CD4-positive, alpha-beta T cell treated with Interleukin-4 for 4 hours (primary cell): ENCODE measurements at regions not wholly inside any gene's neighbourhood (a gene's known extent, or its start where the extent isn't known, plus 50 kb on each side); places are given as distances from the start of the nearest gene placed in this dataset.

Experiments
- DNase-seq: peaks from one replicate; pipeline ENCODE4 v3.0.0-alpha.2; 2020

DNA sequence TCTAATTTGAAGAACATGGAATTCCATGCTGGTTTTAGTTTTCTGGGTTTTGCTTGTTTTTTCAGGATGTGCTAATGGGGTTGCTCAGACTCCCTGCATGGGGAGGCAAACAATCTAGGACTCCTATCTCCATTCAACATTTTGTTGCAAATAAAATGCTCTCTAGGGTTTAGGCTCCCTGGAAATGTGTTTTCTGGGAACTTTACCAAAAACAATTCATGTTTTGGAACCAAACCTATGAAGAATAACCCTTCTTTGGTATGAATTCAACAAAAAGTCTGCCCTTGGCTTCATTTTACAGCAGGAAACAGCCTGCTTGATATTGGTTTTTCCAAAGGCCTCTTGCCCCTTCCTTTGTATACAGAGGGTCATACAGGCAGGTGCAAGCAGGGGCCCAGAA is 217.7 kb downstream of the FOXA2 start:
- DNase-seq: no peak

DNA sequence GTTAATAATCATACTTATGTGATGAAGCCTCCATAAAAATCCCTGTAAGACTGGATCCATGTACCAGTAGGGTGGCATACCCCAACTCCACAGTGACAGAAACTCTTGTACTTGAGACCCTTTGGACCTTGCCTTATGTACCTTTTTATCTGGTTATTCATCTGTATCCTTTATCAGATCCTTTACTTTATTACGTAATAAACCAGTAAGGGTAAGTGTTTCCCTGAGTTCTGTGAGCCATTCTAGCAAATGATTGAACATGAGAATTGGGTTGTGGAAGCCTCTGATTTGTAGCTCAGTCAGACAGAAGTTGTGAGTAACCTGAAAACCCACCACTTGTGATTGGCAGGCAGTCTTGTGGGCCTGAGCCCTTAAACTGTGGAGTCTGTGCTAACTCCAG is 229.7 kb downstream of the FOXA2 start:
- DNase-seq: no peak

DNA sequence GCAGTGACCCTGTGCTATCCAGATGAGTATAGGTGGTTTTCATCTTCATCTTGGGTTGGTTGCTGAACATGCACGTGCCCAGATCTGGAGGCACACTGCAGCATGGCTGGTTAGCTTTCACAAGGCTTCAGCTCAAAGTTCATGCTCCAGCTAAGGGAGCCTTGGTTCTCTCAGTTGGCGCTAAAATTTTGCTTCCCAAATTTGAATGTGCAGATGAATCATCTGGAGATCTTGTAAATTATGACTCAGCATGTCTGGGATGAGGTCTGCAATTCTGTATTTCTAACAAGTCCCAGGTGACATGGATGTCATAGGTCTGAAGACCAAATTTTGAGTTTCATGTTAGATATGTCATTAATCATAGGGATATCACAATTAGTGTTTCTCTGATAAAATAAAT is 230.8 kb downstream of the FOXA2 start:
- DNase-seq: no peak

DNA sequence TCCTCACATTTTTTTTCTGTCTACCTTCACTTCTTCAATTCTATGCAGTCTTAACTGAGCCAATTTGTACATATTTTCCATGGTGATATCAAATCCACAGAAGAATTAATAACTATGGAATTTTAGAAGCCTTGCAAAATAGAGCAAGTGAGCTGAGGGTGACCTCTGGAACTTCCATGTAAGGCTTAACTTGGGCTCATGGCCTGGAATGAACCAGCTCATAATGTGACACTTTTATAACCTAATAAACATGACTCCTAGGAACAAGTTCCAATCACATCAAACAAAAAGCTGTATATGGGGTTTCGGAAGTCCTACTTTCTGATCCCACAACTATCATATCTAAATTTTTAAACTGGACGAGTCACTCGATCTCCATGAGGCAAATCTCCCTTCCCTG is 232.4 kb downstream of the FOXA2 start:
- no peak for DNase-seq

DNA sequence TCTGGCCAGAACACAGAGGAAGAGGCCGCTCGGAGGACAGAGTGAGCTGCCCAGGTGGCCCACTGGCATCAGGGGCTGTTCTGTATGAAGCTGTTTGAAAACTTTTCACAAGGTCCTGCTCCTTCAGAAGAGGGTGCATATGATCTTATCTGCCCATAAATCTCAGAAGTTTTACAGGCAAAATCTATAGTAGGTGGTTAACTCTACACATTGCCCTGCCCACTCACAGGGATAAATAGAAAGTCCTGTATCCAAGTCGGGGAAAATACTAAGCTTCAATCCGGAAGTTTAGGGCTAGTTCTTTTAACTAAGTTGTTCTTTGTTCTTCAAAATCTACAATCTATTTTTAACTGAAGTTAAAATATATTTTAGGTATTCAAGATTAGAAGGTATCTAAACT is 233.7 kb downstream of the FOXA2 start:
- DNase-seq: no peak

DNA sequence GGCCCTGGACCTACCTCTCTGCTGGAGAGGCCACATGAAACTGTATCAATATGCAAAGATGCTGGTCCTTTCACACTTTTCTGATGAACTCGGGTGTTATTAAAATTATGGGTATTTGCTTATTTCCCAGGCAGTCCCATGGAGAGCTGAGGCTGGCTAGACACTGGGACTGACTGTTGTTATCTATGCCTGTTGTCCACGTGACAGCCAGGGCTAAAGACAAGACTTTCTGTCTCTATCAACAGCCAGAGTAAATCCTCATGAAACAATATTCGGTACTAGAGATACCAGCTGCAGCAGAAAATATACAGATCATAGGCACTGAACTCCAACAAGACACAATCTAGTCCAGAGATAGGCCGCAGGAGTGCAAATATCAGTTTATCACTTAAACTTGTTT is 236.4 kb downstream of the FOXA2 start:
- DNase-seq: no peak

DNA sequence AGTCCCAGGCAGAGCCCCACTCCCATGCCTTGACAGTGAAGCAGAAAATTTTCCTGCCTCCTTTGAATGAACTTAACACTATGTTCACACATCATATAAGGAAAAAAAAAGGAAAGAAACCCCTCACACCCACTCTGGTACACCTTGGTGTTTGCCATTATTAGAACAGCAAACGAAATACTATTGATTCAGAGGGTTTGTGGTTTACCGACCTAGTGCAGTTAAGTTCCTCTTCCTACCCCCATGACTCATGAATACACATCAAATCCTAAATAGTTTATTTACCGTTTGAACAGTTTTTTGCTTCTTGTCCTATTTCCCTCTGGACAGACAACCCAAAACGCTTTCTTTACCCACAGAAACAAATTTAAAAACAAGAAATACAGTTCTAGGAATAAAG is 237.7 kb downstream of the FOXA2 start:
- DNase-seq: no peak

DNA sequence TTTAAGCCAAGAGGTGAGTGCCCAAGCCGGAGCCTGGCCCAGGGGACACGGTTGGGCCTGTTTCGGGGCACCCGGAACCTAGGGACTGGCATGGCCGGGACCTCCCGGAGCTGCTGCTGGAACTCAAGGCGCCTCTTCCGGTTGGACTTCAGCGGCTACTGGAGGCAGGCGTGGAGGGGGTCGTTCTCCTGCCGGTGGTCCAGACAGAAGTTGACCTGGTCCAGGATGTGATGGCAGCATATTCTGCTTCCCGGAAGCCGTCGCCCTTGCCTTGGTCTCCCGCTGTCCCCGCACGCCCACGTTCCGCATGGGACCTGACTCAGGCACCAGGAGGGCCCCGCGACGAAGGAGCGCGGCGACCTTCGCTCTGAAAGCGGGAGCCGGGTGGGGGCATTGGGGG is 240.8 kb downstream of the FOXA2 start:
- DNase-seq: no peak

DNA sequence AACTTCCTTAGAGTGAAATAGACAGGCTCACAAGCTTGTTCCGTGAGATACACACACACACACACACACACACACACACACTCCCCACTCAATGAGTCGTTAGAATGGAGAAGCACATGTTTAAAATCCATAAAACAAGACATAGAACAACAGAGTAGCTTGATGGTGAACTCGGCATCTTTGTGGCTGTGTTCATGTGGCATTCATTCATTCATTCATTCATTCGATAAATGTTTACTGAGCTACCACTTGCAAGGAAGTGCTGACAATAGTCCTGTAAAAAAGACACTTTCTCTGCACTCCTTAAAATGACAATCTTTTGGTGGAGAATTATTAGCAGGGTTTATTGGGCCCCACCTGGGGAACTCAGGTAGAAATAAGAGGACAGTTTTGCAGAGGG is 242.0 kb downstream of the FOXA2 start:
- DNase-seq: no peak

DNA sequence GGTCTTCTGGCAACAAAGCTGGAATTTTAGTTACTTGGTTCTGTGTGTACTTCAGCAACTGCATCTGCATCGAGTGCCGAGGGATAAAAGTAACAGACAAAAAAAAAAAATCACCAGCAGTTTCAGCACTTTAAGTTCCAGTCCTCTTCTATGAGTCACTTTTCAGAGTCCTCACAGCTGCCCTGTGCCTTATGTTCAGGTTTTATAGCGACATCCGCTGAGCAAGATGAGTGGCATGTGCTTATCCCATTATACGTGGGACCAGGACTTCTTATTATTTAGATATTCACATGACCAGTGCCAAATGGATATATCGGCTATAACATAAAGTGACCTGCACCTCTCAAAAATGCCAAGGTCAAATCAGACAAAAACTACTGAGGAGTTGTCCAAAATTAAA is 242.9 kb downstream of the FOXA2 start:
- no peak for DNase-seq

DNA sequence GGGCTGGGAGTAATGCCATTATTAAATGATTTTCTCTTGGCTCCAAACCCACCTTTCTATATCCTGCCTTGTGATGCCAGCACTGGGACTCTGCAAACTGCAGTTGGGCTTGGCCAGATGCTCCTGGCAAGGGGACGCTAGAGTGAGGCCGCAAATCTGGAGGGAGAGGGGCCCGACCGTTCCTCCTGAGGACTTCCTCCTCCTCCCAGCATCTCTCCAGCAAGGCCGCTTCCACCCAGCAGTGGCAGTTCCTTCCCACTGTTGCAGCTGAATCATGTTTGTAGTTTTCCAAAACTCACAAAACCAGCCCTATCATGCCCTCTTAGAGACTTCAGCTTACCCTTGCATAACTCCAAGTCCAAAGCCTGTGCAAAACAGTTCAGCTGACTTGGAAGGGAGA is 244.4 kb downstream of the FOXA2 start:
- no peak for DNase-seq

DNA sequence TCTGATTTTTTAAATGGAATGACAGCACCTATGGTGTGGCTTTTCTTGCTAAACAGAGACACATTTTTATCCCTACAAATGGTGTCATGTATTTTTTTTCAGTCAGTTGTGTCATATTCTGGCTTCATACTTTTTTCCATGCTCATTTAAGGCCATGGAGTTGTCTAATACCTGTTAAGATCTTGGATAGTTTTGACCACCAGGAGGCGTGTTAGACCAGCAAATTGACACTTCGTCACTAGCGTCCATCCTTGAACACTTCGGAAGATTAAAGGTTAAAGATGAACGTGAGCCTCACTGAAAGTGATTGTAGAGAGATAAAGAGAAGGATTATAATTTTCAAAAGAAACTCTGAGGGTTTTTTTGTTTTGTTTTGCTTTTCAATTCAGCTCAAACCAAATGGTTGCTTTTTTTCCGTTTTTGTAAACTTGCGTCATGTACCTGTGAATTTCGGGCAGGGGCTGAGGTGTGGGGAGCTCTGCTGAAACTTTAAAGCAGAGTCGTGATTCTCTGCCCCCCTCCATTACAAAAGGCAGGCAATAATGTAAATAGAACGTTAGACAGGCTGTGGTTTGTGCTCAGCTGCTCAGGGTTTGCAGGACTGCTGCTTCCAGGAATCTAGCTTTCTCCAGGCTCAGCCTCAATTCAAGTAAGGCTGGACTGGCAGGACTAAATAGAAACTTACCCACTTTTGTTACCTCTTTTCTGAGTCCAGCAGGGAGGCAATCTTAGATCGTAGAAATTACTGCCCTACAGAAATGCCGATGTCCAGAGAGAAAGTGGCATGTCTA is 245.1 kb downstream of the FOXA2 start:
- peak; percentile 8 for DNase-seq

DNA sequence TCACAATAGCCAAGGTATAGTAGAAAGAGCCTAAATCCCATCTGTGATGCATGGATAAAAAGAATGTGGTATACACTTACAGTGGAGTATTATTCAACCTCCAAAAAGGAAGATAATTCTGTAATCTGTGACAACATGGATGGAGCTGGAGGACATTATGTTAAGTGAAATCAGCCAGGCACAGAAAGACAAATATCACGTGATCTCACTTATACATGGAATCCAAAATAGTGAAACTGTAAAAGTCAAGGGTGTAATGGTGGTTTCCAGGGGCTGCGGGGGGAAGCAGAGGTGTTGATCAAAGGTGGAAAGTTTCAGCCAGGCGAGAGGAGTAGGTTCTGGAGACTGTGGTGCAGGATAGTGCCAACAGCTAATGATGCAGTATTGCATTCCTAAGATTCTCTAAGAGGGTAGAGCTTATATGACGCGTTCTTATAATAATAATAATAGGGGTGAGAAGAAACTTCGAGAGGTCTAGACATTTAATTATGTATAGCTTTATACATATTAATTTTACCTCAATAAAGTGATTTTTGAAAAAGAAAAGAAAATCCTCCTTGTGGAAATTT is 246.1 kb downstream of the FOXA2 start:
- DNase-seq: no peak

DNA sequence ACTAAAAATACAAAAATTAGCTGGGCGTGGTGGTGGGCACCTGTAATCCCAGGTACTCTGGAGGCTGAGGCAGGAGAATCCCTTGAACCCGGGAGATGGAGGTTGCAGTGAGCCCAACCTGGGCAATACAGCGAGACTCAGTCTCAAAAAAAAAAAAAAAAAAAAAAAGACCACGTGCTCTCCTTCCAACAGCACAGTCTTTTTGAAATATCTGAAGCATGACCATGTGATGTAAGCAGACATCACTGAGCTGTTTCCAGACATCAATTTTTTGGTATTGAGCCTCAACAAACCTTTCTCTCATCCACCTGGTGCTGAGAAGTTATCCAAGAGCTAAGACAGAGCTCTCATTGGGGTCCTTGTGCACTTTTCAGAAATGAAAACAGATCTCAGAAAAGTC is 249.2 kb downstream of the FOXA2 start:
- DNase-seq: no peak

DNA sequence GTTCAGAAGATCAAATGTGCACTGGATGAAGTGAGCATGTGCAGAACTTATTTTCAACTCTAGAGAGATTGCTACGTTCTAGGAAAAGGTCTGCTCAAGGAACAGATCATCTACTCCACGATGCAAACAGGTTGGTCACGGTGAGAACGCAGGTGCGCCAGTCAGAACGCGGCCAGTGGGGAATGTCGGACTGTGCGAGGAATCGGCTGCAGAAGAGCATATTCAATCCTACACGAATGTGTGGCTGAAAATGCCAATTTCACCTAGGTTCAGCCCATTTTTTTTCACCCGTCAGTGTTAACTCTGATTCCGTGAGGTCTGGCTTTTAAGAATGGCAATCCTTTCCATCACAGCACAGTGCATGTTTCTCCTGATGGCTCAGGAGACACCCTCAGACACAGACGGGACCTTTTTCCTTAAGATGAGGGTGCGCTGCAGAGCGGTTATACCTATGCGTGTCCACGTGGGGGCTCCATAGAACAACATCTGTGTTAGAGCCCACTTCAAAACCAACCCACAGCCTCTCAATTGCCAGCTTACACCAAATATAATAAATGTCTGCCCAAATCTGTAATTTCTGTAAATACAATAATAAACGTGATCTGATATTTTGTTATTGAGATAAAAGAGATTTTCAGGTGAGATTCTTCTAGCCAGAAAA is 250.4 kb downstream of the FOXA2 start:
- peak; percentile 13 for DNase-seq

DNA sequence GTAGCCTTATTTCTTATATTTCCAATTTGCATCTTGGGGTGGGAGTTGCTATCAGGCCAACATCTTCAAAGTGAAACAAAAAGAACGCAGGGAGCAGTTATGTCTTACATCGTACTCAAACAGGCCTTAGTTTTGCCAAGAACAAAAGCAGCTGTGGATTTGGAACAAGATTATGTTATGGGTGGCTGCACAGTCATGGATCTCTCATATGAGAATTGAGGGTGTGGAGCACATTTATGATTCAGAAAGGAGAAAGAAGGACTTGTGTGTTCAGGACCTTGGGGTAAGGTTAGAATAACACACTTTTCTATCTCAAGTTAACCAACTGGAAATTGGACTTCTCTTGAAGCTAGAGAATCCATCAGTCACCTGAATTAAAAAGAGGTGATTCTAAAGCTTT is 259.9 kb downstream of the FOXA2 start:
- DNase-seq: no peak

DNA sequence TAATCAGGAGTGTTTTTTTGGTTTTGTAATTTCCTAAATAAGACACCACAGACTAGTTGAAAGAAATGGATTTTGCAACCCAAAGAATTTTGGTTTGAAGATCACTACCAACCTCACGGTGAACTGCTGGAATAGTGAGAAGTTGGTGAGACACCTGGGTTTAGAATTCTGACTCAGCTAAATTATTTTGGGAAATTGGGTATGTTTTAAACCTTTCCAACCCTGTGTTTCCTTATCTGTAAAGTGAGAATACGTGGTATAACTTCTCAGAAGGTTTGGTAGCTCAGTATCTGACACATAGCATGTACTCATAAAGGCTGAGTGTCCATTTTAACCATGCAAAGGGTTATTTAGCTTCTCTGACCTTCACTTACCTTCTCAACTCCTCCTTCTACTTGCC is 261.9 kb downstream of the FOXA2 start:
- no peak for DNase-seq

DNA sequence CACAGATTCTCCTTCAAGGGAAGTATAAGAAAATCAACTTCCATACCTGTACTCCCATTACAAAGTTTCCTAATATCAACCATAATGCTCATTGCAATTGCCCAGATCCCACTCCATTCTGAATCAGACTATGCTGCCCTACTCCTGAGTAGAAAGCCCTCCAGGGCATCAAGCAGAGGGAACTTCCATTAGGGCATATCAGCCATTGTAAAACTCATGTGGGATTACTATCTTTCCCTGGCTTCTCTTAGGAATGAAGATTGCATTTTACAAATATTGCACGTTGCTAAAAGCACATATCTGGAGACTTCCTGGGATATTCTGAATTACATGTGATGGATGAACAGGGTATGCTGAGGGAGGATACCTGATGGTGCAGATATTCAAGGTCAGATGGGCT is 263.2 kb downstream of the FOXA2 start:
- DNase-seq: no peak

DNA sequence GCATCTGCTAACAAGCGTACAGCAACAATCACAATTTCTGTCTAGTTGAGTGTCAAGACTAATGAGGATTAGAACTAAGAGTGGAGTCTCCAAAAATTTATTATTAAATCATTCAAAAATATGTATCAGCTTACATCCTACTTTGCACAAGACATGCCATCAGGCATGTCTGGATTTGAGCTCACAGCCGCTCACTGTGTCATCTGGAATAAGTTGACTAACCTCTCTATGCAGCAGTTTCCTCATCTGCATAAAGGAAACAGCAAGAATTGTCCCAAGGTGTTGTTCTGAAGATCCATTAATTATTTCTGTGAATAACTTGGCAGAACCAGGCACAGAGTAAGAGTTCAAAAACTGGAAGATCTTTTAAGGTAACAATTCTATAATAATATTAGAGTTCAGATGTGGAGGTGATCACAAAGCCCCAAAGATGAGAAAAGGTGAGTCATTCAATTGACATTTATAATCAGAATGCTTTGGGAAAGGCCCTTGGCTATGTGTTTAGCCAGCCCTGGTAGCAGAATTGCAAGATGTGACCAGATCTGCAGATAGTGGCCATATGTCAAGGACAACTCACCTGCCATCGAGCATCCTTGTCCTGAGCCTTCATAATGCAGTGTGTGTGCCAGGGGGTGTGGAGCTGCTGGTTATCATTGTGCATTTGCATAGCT is 264.0 kb downstream of the FOXA2 start:
- DNase-seq: no peak

DNA sequence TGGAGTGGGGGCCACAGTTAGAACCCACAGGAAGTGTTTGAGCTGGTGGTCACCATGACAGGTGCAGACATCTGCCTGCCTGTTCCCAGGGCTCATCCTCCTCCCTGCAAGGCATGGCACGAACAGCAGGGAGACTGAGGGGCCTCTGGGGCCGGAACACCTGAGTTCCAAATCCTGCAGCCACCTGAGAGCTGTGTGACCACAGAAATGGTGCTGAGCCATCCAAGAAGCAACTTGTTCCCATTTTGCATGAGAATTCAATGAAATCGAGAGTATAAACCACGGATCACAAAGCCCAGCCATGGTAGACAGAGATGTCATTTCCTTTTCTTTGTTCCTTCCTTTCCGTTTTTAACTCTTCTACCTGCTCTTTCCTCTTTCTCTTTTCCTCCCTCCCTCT is 268.6 kb downstream of the FOXA2 start:
- no peak for DNase-seq

DNA sequence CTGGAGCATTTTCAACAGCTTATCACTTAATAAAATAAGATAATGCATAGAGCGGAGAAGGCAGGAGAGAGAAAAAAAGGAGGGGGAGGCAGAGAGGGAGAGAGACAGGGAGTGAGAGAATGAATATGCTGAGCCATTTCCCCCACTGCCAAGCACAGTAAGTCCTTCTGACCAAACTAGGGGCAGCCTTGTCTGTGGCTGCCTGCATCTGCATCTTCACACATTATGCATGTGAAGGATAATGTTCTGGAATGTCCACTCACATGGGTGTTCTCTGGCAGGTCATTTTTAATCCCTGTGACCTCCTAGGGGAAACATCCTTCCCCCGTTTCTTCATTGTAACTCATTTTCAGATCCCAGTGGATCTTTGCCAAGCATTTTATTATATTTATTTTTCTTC is 269.3 kb downstream of the FOXA2 start:
- DNase-seq: no peak

DNA sequence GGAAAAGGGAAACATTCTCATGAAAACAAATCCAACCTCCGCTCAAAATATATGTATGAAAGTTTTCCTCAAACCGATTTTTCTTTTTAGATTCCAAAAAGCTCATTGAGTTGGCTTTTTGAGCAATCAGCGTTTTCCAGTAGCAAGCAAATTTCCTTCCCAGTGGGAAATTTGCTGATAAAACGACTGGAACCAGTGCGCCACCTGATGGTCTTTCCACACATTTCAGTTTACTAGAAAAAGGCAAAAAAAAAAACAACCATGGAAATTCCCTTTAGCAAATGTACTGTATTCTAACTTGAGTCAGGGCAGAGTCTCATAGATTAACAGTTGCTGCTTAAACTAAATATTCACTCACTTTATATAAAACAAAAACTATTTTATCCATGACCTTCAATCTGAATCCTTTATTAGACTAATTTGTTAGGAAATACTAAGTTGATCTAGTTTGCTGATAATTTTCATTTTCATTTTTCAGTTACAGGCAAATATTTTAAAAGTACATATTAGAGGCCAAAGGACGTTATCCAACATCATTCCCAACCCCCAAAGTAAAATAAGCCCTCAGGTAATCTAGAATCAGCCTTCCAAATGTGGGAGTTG is 271.5 kb downstream of the FOXA2 start:
- DNase-seq: no peak

DNA sequence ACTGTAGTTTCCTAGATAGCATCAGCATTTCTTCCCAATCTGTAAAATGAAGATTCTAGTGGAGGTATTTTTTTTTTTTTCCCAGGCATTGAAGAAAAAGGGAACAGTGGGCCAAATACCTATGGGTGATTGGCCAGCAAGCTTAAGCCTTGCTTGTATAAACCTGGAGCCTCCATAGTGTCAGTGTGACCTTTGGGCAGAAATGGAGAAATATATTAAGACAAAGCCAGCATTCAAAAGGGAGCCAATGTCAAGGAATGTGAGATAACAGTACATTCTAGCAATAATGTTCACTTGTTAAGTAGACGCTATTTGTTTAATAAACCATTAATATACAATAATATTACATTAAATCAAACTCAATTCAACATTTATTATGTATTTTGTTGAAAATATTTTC is 275.4 kb downstream of the FOXA2 start:
- DNase-seq: no peak

DNA sequence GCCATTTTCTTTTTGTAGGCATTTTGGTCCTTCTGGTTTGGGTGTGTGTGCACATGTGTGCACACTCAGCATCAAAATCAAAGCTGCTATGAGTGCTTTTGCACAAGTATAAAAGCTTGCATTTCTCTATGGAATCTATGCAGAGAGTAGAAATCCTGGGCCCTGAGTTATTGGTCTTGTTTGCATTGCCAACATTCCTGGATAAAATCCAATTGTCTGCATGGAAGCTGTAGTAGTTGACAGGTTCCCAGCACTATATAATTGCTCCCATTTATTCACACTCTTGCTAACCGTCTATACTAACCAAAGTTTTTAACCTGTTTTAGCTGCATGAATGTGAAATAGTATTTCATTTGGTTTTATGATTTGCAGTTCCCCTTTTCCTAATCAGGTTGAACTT is 277.0 kb downstream of the FOXA2 start:
- no peak for DNase-seq
